H1 (cell line): ENCODE measurements at regions not wholly inside any gene's neighbourhood (a gene's known extent, or its start where the extent isn't known, plus 50 kb on each side); places are given as distances from the start of the nearest gene placed in this dataset.

Experiments used
- CTCF ChIA-PET: fragments of 300-600 bp; sonication (Branson Sonifier 250); formaldehyde crosslinking; loops from one replicate; lab custom pipeline; 2021; ENCODE audit not compliant: partially characterized antibody; lab: Charles Lee
- POLR2A ChIA-PET: fragments of 300-600 bp; sonication (Branson Sonifier 250); formaldehyde crosslinking; loops from one replicate; lab custom pipeline; 2021; ENCODE audit warnings: inconsistent platforms; ENCODE audit not compliant: partially characterized antibody; lab: Charles Lee
- DNase-seq, 2 experiments: peaks; one replicate each; pipeline versions ENCODE4 v3.0.0 to v3.0.0-alpha.2; 2010 to 2022; ENCODE audit warnings: low spot score in 2 of 2, low read depth in 1 of 2, mixed read lengths in 1 of 2
- FAIRE-seq: peaks from 2 replicates; lab custom pipeline; 2011; peaks lifted over from hg19 to GRCh38; lab: Jason Lieb, UNC
- H2AFZ ChIP-seq: 2 replicates; pipeline ENCODE4 v1.8.1; 2012; ENCODE audit warnings: low read length, inconsistent platforms
- H2AK5ac ChIP-seq: 2 replicates; pipeline ENCODE4 v1.6.1; 2013; ENCODE audit warnings: low read depth, low read length
- H2BK120ac ChIP-seq: replicated peaks from 2 replicates; pipeline ENCODE3; 2013; ENCODE audit warnings: low read depth, low read length, inconsistent platforms
- H2BK12ac ChIP-seq: 2 replicates; pipeline ENCODE4 v1.6.1; 2013; ENCODE audit warnings: low read depth, low read length
- H2BK15ac ChIP-seq: 2 replicates; pipeline ENCODE4 v1.6.1; 2013; ENCODE audit warnings: low read length
- H2BK20ac ChIP-seq: 2 replicates; pipeline ENCODE4 v1.6.1; 2013; ENCODE audit warnings: low read length
- H2BK5ac ChIP-seq: 2 replicates; pipeline ENCODE4 v1.6.1; 2013; ENCODE audit warnings: low read depth, low read length
- H3K14ac ChIP-seq: 2 replicates; pipeline ENCODE4 v1.6.1; 2013; ENCODE audit warnings: inconsistent platforms; ENCODE audit not compliant: insufficient read length
- H3K18ac ChIP-seq: 2 replicates; pipeline ENCODE4 v1.6.1; 2013; ENCODE audit warnings: low read length; ENCODE audit errors: extremely low read depth
- H3K23ac ChIP-seq: 2 replicates; pipeline ENCODE4 v1.6.1; 2013; ENCODE audit warnings: inconsistent platforms; ENCODE audit not compliant: insufficient read length
- H3K23me2 ChIP-seq: 2 replicates; pipeline ENCODE4 v1.6.1; 2013; ENCODE audit warnings: low read depth, low read length
- H3K27ac ChIP-seq: 2 replicates; pipeline ENCODE4 v1.6.1; 2011; ENCODE audit warnings: low read depth, low read length, inconsistent platforms
- H3K27me3 ChIP-seq, 4 experiments: replicated peaks in 1 of 4; 1 replicate in 1 of 4; 2 replicates in 3 of 4; pipeline versions ENCODE4 v1.6.1 to v1.8.1; 2011 to 2013; ENCODE audit warnings: low read length in 3 of 4, mild to moderate bottlenecking in 3 of 4, inconsistent platforms in 2 of 4, mixed read lengths in 2 of 4, moderate library complexity in 1 of 4; ENCODE audit not compliant: control insufficient read depth in 3 of 4, insufficient read depth in 3 of 4; ENCODE audit errors: extremely low read depth in 1 of 4
- H3K36me3 ChIP-seq, 4 experiments: 2 replicates each; pipeline versions ENCODE4 v1.6.1 to v1.8.1; 2011 to 2013; ENCODE audit warnings: mild to moderate bottlenecking in 4 of 4, low read length in 3 of 4, moderate library complexity in 2 of 4, control low read depth in 1 of 4, inconsistent platforms in 1 of 4; ENCODE audit not compliant: insufficient read depth in 4 of 4, control insufficient read depth in 2 of 4
- H3K4ac ChIP-seq: replicated peaks from 2 replicates; pipeline ENCODE3; 2013; ENCODE audit warnings: low read length, low read depth, mixed read lengths, inconsistent platforms; ENCODE audit not compliant: insufficient read length
- H3K4me1 ChIP-seq, 4 experiments: replicated peaks in 1 of 4; 1 replicate in 1 of 4; 2 replicates in 3 of 4; pipeline versions ENCODE4 v1.6.1 to v1.8.1; 2011 to 2013; ENCODE audit warnings: low read length in 3 of 4, inconsistent platforms in 2 of 4, mixed read lengths in 1 of 4; ENCODE audit not compliant: insufficient read depth in 4 of 4, control insufficient read depth in 3 of 4
- H3K4me2 ChIP-seq, 2 experiments: 2 replicates each; pipeline versions ENCODE4 v1.6.1 to v1.8.1; 2011 to 2013; ENCODE audit warnings: low read depth in 2 of 2, low read length in 2 of 2, control low read depth in 1 of 2, inconsistent platforms in 1 of 2, mild to moderate bottlenecking in 1 of 2; ENCODE audit not compliant: insufficient read depth in 1 of 2
- H3K4me3 ChIP-seq, 4 experiments: fragments of 200-600, 300-600 bp in 1 of 4; sonication (generic), shearing (Covaris generic), sonication (Bioruptor Twin) in 1 of 4; 2 replicates each; pipeline versions ENCODE4 v1.5.1 to v1.8.1; 2011 to 2016; ENCODE audit warnings: low read length in 4 of 4, low read depth in 3 of 4, control low read depth in 2 of 4, inconsistent platforms in 2 of 4, mild to moderate bottlenecking in 2 of 4, mixed read lengths in 1 of 4, moderate library complexity in 1 of 4; ENCODE audit not compliant: insufficient read depth in 2 of 4; ENCODE audit errors: extremely low read depth in 1 of 4
- H3K56ac ChIP-seq: replicated peaks from 2 replicates; pipeline ENCODE3; 2013; ENCODE audit warnings: low read depth, mild to moderate bottlenecking, mixed read lengths, low read length, inconsistent platforms; ENCODE audit not compliant: insufficient read length
- H3K79me1 ChIP-seq: 2 replicates; pipeline ENCODE4 v1.6.1; 2013; ENCODE audit warnings: low read depth, low read length, control low read depth
- H3K79me2 ChIP-seq, 2 experiments: 2 replicates each; pipeline versions ENCODE4 v1.6.1 to v1.8.1; 2012 to 2013; ENCODE audit warnings: low read length in 2 of 2, mild to moderate bottlenecking in 2 of 2, inconsistent platforms in 1 of 2; ENCODE audit not compliant: insufficient read depth in 2 of 2, control insufficient read depth in 1 of 2
- H3K9ac ChIP-seq, 4 experiments: replicated peaks in 1 of 4; 1 replicate in 1 of 4; 2 replicates in 3 of 4; pipeline versions ENCODE4 v1.6.1 to v1.8.1; 2011 to 2013; ENCODE audit warnings: low read depth in 3 of 4, low read length in 3 of 4, control low read depth in 2 of 4, mild to moderate bottlenecking in 2 of 4, moderate library complexity in 2 of 4, inconsistent platforms in 1 of 4; ENCODE audit errors: extremely low read depth in 1 of 4
- H3K9me3 ChIP-seq, 2 experiments: 2 replicates each; pipeline versions ENCODE4 v1.6.1 to v1.8.1; 2012 to 2013; ENCODE audit warnings: mild to moderate bottlenecking in 2 of 2, moderate library complexity in 2 of 2, control low read depth in 1 of 2, inconsistent platforms in 1 of 2, low read depth in 1 of 2, low read length in 1 of 2, mixed read lengths in 1 of 2; ENCODE audit not compliant: insufficient read depth in 2 of 2
- H4K20me1 ChIP-seq, 2 experiments: replicated peaks in 1 of 2; 2 replicates each; pipeline versions ENCODE3 to v1.8.1; 2011 to 2013; ENCODE audit warnings: inconsistent platforms in 2 of 2, low read length in 2 of 2, mild to moderate bottlenecking in 1 of 2; ENCODE audit not compliant: insufficient read depth in 2 of 2, control insufficient read depth in 1 of 2
- H4K5ac ChIP-seq: 2 replicates; pipeline ENCODE4 v1.6.1; 2013; ENCODE audit warnings: low read length, low read depth, mixed read lengths, inconsistent platforms; ENCODE audit not compliant: insufficient read length
- H4K8ac ChIP-seq: 2 replicates; pipeline ENCODE4 v1.8.0; 2013; ENCODE audit warnings: mild to moderate bottlenecking, moderate library complexity, low read length, inconsistent platforms; ENCODE audit not compliant: insufficient read depth; ENCODE audit errors: extremely low read depth
- H4K91ac ChIP-seq: replicated peaks from 2 replicates; pipeline ENCODE3; 2013; ENCODE audit warnings: low read length, mixed read lengths, inconsistent platforms; ENCODE audit not compliant: insufficient read length
- BACH1 ChIP-seq: IDR thresholded peaks from 2 replicates; pipeline ENCODE4 v1.6.1; 2012; ENCODE audit warnings: low read length, improper control_type of control experiment
- CHD1 ChIP-seq: IDR thresholded peaks from 2 replicates; pipeline ENCODE4 v1.6.1; 2012; ENCODE audit warnings: low read depth, low read length, improper control_type of control experiment
- PHF8 ChIP-seq: fragments of 200-600 bp; sonication (generic); conservative IDR thresholded peaks from 2 replicates; pipeline ENCODE4 v1.7.1; 2012; ENCODE audit warnings: low read depth, mild to moderate bottlenecking, inconsistent platforms, low read length, moderate library complexity
- POLR2A ChIP-seq, 2 experiments: IDR thresholded peaks; 1 replicate in 1 of 2; 2 replicates in 1 of 2; pipeline ENCODE4 v1.6.1; 2011; ENCODE audit warnings: low read depth in 2 of 2, low read length in 2 of 2, mild to moderate bottlenecking in 2 of 2; ENCODE audit errors: control extremely low read depth in 1 of 2
- RAD21 ChIP-seq, 2 experiments: IDR thresholded peaks in 1 of 2; conservative IDR thresholded peaks in 1 of 2; 2 replicates each; pipeline ENCODE4 v1.6.1; 2011; ENCODE audit warnings: low read depth in 2 of 2, low read length in 2 of 2, improper control_type of control experiment in 1 of 2, inconsistent platforms in 1 of 2, mild to moderate bottlenecking in 1 of 2, moderate library complexity in 1 of 2
- RXRA ChIP-seq: IDR thresholded peaks from 2 replicates; pipeline ENCODE4 v1.6.1; 2011; ENCODE audit warnings: low read depth, mild to moderate bottlenecking, low read length, moderate library complexity; ENCODE audit not compliant: insufficient read depth

DNA sequence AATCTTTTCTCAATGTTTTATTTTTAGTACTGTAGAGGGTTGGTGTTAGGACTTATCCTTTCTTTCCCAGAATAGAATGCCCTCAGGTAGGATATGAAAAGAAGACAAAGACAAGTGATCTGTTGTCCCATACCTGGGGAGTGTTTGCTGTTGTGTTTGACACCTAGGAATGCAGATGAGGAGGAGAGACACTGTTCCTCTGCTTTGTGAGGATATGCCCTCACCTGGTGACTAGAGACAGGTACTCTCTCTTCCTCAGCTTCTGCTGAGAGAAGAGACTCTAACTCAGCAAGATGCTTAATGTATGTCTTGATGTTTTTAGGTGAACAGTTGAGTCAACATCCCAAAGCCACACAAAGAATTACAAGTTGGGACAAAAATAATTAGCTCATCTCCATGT is 468.4 kb downstream of the PRR16 start:
- H3K23ac ChIP-seq, result no peak overlapping the region
- no peak overlapping the region for H3K4me3 ChIP-seq
- ChIA-PET CTCF (interaction anchor here (0.7 to 1.8 kb wide), 4 partner anchors 9 to 115 kb away, joined by 3 to 4 read pairs (median 4); no protein-coding TSS in a partner anchor), POLR2A (no interaction called here)
- H3K14ac ChIP-seq, result no peak overlapping the region
- TF ChIP-seq BACH1 (no peak), PHF8 (no peak), POLR2A (IDR thresholded peaks at IDR 0.05; ENCODE audit: control extremely low read depth in 1 of 2, low read depth in 2 of 2, low read length in 2 of 2) (no peak), RAD21 (IDR thresholded peaks at IDR 0.05 in 1 of 2, conservative IDR thresholded peaks at IDR 0.05 in 1 of 2; ENCODE audit: low read depth in 2 of 2, low read length in 2 of 2) (peak; percentile 19 to 40; a peak in 3 of 4 replicates), RXRA (no peak), CHD1 (no peak)
- H3K36me3 ChIP-seq, result no peaks in the 10 kb centered on the region
- no peaks in the 10 kb centered on the region for H3K4me1 ChIP-seq
- no peak overlapping the region for H4K5ac ChIP-seq
- no peak overlapping the region for H4K91ac ChIP-seq
- H3K9ac ChIP-seq, result no peak overlapping the region
- FAIRE-seq (no peak), DNase-seq (no peak)
- H2BK20ac ChIP-seq, result no peak overlapping the region
- H3K79me2 ChIP-seq, result no peaks in the 10 kb centered on the region
- no peak overlapping the region for H3K4ac ChIP-seq
- H3K27me3 ChIP-seq, result no peaks in the 10 kb centered on the region
- no peak overlapping the region for H3K56ac ChIP-seq
- no peak overlapping the region for H2AK5ac ChIP-seq
- H3K4me2 ChIP-seq, result no peak overlapping the region
- no peak overlapping the region for H2BK5ac ChIP-seq
- no peak overlapping the region for H3K18ac ChIP-seq
- no peak overlapping the region for H3K27ac ChIP-seq
- H2BK15ac ChIP-seq, result no peak overlapping the region
- no peaks in the 10 kb centered on the region for H3K79me1 ChIP-seq
- no peaks in the 10 kb centered on the region; a peak in 1 of 4 replicates for H3K9me3 ChIP-seq
- no peak overlapping the region for H2AFZ ChIP-seq
- H4K8ac ChIP-seq, result no peak overlapping the region
- no peaks in the 10 kb centered on the region for H4K20me1 ChIP-seq
- H2BK120ac ChIP-seq, result no peak overlapping the region
- H2BK12ac ChIP-seq, result no peak overlapping the region
- H3K23me2 ChIP-seq, result no peaks in the 10 kb centered on the region
